Bronchial epithelial cell (primary cell): ENCODE measurements at regions not wholly inside any gene's neighbourhood (a gene's known extent, or its start where the extent isn't known, plus 50 kb on each side); places are given as distances from the start of the nearest gene placed in this dataset.
"Not testable (repeated sequence)": the region's sequence is repeated elsewhere in the genome, so short reads cannot be mapped to it uniquely, and the experiment has no call there.

ENCODE experiments used
- DNase-seq: peaks from one replicate; pipeline ENCODE4 v3.0.0-alpha.2; 2010; ENCODE audit warnings: low read depth
- FAIRE-seq: peaks from 2 replicates; lab custom pipeline; 2011; peaks lifted over from hg19 to GRCh38; lab: Jason Lieb, UNC
- H3K27me3 ChIP-seq: 2 replicates; pipeline ENCODE4 v1.5.1; 2011; ENCODE audit warnings: low read length; ENCODE audit not compliant: control insufficient read depth, insufficient read depth
- H3K36me3 ChIP-seq: 2 replicates; pipeline ENCODE4 v1.5.1; 2011; ENCODE audit warnings: low read length; ENCODE audit not compliant: control insufficient read depth, insufficient read depth
- H3K4me3 ChIP-seq: 2 replicates; pipeline ENCODE4 v1.5.1; 2011; ENCODE audit warnings: mild to moderate bottlenecking, low read depth, low read length, control low read depth
- CTCF ChIP-seq: IDR thresholded peaks from 2 replicates; pipeline ENCODE4 v1.5.1; 2011; ENCODE audit warnings: mild to moderate bottlenecking, moderate library complexity, low read length, control low read depth, inconsistent platforms; ENCODE audit not compliant: insufficient read depth, severe bottlenecking

GRCh38 chr20:30499123-30499522, 758.3 kb upstream of the DEFB115 start:
- DNase-seq (no peak), FAIRE-seq (no peak)
- Histone ChIP-seq H3K4me3 (no peak overlapping the region), H3K36me3 (no peaks in the 10 kb centered on the region), H3K27me3 (no peaks in the 10 kb centered on the region)
- TF ChIP-seq CTCF = no peak

- H3K36me3 ChIP-seq, H3K27me3 ChIP-seq, H3K4me3 ChIP-seq, FAIRE-seq, DNase-seq: not testable (repeated sequence)
Measured at GRCh38 chr20:30499716-30500446, 757.6 kb upstream of the DEFB115 start.

- H3K36me3 ChIP-seq, H3K27me3 ChIP-seq, H3K4me3 ChIP-seq, FAIRE-seq: not testable (repeated sequence)
- DNase-seq = peak; percentile 17
- peak; percentile 39 for TF ChIP-seq CTCF
Measured at GRCh38 chr20:30500447-30500820, 757.0 kb upstream of the DEFB115 start.

GRCh38 chr20:30500829-30501440, 756.5 kb upstream of the DEFB115 start:
- DNase-seq (no peak), FAIRE-seq (no peak)
- H3K27me3 ChIP-seq = no peaks in the 10 kb centered on the region

GRCh38 chr20:30502670-30503069, 754.8 kb upstream of the DEFB115 start:
- Histone ChIP-seq H3K4me3 (no peak overlapping the region), H3K36me3 (no peaks in the 10 kb centered on the region), H3K27me3 (no peaks in the 10 kb centered on the region)
- DNase-seq (no peak), FAIRE-seq (no peak)
- TF ChIP-seq CTCF = no peak

More at GRCh38 chr20:30500829-30501440, 756.5 kb upstream of the DEFB115 start:
- no peak for TF ChIP-seq CTCF
- Histone ChIP-seq H3K36me3 (no peaks in the 10 kb centered on the region), H3K4me3 (no peak overlapping the region)

- H3K4me3 ChIP-seq, DNase-seq, H3K27me3 ChIP-seq, FAIRE-seq, H3K36me3 ChIP-seq: not testable (repeated sequence)
Measured at GRCh38 chr20:30503204-30503603, 754.3 kb upstream of the DEFB115 start.
